LNCAP (cell line): ENCODE measurements at regions not wholly inside any gene's neighbourhood (a gene's known extent, or its start where the extent isn't known, plus 50 kb on each side); places are given as distances from the start of the nearest gene placed in this dataset.

Experiments used
- CTCF ChIP-seq: fragments of 450-650 bp; IDR thresholded peaks from 2 replicates; pipeline ENCODE4 v1.5.1; 2017; ENCODE audit warnings: mild to moderate bottlenecking

- no peak for TF ChIP-seq CTCF
Measured at GRCh38 chr12:127654383-127654985, 612.5 kb upstream of the TMEM132C start.

DNA sequence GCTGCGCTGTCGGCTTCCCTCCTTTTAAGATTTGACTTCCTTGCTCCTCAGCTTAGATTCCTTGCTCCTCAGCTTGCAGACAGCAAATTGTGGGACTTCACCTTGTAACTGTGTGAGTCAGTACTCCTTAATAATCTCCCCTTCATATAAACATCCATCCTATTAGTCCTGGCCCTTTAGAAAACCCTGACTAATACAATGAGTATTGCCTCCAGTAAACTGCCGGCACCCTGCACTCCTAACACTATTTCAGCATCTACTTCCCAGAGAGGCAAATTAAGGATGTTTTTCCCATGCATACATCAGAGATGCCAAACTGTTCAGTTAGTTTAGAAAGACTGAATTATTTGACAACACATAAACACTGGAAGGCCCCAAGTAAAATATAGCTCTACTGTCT lies 611.3 kb upstream of the TMEM132C start:
- no peak for TF ChIP-seq CTCF

- no peak for TF ChIP-seq CTCF
Measured at GRCh38 chr12:127656266-127656665, 610.7 kb upstream of the TMEM132C start.

DNA sequence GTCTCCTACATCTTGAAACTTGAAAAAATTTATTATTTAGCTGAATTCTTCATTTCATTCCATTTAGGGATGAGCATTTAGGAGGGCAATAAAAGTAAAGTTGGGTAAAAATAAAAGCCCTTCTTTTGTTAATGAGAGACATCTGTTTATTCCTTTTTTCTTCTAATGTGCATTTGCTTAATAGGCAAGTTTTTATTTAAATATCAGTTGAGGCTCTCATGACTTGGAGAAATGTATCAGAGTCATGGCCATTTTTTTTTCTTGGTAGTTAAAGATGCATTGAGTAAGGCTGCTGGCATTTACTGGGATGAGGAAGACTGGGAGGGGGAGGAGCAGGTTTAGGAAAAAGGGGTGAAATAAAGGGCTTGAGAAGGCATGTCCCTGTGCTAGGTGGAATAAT lies 609.9 kb upstream of the TMEM132C start:
- no peak for TF ChIP-seq CTCF

DNA sequence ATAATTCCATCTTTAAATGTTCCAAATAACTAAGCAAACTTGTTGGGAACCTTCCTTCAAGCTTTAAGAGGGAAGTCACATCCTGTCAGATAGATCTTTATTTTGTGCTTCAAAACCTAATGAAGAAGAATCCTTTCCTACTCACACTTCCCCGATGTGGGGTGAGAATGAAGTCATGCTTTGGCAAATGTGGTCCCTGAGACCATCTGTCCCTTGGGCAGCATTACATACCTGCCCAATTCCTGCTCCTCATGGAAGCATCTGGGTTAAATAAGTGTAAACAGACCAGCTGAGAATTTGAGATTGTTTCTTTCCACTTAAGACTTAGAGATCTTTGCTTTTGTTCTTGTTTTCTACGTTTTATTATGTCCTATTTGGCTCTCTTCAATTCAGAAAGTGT lies 606.0 kb upstream of the TMEM132C start:
- no peak for TF ChIP-seq CTCF

GRCh38 chr12:127663716-127664115 lies 603.3 kb upstream of the TMEM132C start:
- TF ChIP-seq CTCF = no peak

DNA sequence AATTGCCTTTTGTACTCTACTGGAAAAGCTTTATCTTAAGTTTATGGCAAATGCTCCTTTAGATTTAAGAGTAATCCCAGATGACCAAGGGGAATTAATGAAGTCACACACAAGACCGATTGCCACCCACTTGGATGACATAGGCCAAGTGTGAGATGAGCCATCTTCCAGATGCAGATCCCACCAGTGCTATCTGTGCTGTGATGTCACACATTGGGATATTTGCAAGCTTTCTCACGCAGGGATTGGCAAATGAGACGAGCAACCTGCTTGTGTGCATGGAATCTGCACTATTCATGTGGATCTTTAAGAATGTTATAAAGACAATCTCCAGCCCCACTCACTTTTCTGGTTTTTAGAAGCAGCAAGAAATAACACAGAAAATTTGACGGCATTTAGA lies 602.1 kb upstream of the TMEM132C start:
- no peak for TF ChIP-seq CTCF

- no peak for TF ChIP-seq CTCF
Measured at GRCh38 chr12:127667131-127667685, 599.8 kb upstream of the TMEM132C start.
